K562 (cell line): ENCODE measurements at regions not wholly inside any gene's neighbourhood (a gene's known extent, or its start where the extent isn't known, plus 50 kb on each side); places are given as distances from the start of the nearest gene placed in this dataset.

Source experiments
- CEBPB ChIP-seq: fragments of 450-650 bp; IDR thresholded peaks from 2 replicates; pipeline ENCODE4 v1.6.1; 2016; ENCODE audit warnings: missing genetic modification characterization, missing compliant biosample characterization
- EZH2 ChIP-seq: IDR thresholded peaks from 2 replicates; pipeline ENCODE4 v1.6.1; 2012; ENCODE audit warnings: low read depth, mild to moderate bottlenecking, inconsistent platforms, low read length, borderline replicate concordance
- HCFC1 ChIP-seq: IDR thresholded peaks from 2 replicates; pipeline ENCODE4 v1.6.1; 2012; ENCODE audit warnings: low read depth, low read length, improper control_type of control experiment
- HDAC6 ChIP-seq: IDR thresholded peaks from 2 replicates; pipeline ENCODE4 v1.6.1; 2012; ENCODE audit warnings: low read depth, mild to moderate bottlenecking, control low read depth, inconsistent platforms, low read length, moderate library complexity
- JUNB ChIP-seq: fragments of 450-650 bp; formaldehyde crosslinking; conservative IDR thresholded peaks from 2 replicates; pipeline ENCODE4 v1.4.0; 2020; ENCODE audit warnings: mild to moderate bottlenecking
- MAFK ChIP-seq: IDR thresholded peaks from 2 replicates; pipeline ENCODE4 v1.6.1; 2011; ENCODE audit warnings: low read length, improper control_type of control experiment
- MYNN ChIP-seq, 2 experiments: sonication (generic); formaldehyde crosslinking in 1 of 2; IDR thresholded peaks; 2 replicates each; pipeline versions ENCODE4 v1.5.0 to v1.6.1; 2016 to 2020; ENCODE audit warnings: antibody characterized with exemption in 1 of 2, missing genetic modification reagents in 1 of 2
- PHF8 ChIP-seq: fragments of 200-600 bp; sonication (generic); IDR thresholded peaks from 2 replicates; pipeline ENCODE4 v1.6.1; 2012; ENCODE audit warnings: mixed run types, mild to moderate bottlenecking, inconsistent platforms, low read length, moderate library complexity, borderline replicate concordance
- TAF1 ChIP-seq: IDR thresholded peaks from 2 replicates; pipeline ENCODE4 v1.6.1; 2011; ENCODE audit warnings: mild to moderate bottlenecking, low read length, moderate library complexity; ENCODE audit not compliant: insufficient read depth, control insufficient read depth, severe bottlenecking; ENCODE audit errors: extremely low read depth
- ZNF431 ChIP-seq: sonication (generic); formaldehyde crosslinking; IDR thresholded peaks from 2 replicates; pipeline ENCODE4 v1.8.0; 2022; ENCODE audit warnings: mild to moderate bottlenecking, missing genetic modification reagents
- TF ChIP-seq, protein P1 (sequence below), 3 experiments: IDR thresholded peaks in 2 of 3; conservative IDR thresholded peaks in 1 of 3; 2 replicates each; pipeline ENCODE4 v1.5.1; 2011 to 2012; ENCODE audit warnings: low read length in 3 of 3, mild to moderate bottlenecking in 3 of 3, control low read depth in 2 of 3, improper control_type of control experiment in 1 of 3, inconsistent platforms in 1 of 3, low read depth in 1 of 3, mixed read lengths in 1 of 3, moderate library complexity in 1 of 3; ENCODE audit not compliant: insufficient read depth in 2 of 3
- TF ChIP-seq, protein P2 (sequence below): sonication (generic); formaldehyde crosslinking; IDR thresholded peaks from 2 replicates; pipeline ENCODE4 v1.8.1; 2023; ENCODE audit warnings: mild to moderate bottlenecking, missing genetic modification reagents, moderate library complexity
- TF ChIP-seq, protein P3 (sequence below): sonication (generic); formaldehyde crosslinking; IDR thresholded peaks from 2 replicates; pipeline ENCODE4 v1.8.0; 2022; ENCODE audit warnings: mild to moderate bottlenecking, missing genetic modification reagents, borderline replicate concordance
- TF ChIP-seq, protein P4 (sequence below): fragments of 250-450 bp; sonication (Bioruptor Pico); IDR thresholded peaks from 2 replicates; pipeline ENCODE4 v1.5.0; 2021; ENCODE audit warnings: mild to moderate bottlenecking, moderate library complexity

DNA sequence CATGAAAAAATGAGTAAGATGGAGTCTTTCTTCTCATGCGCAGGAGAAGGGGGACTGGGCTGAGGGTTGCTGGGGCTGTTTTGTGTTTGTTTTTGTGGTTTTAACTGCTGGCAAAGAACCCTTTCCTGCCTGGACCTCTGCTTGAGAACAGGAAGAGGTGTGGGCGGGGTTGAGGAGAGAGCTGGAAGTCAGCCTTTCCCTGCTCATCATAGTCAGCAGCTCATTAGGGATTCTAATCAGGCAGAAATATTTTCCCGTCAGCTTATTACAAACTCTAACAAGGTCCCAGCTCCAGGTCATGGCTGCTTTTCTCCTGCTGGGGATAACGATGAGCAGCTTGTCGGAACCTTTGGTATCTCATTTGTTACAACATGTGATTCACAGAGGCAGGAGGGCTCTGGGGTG is 185.0 kb upstream of the NRXN3 start:
- TF ChIP-seq, protein P1, sequence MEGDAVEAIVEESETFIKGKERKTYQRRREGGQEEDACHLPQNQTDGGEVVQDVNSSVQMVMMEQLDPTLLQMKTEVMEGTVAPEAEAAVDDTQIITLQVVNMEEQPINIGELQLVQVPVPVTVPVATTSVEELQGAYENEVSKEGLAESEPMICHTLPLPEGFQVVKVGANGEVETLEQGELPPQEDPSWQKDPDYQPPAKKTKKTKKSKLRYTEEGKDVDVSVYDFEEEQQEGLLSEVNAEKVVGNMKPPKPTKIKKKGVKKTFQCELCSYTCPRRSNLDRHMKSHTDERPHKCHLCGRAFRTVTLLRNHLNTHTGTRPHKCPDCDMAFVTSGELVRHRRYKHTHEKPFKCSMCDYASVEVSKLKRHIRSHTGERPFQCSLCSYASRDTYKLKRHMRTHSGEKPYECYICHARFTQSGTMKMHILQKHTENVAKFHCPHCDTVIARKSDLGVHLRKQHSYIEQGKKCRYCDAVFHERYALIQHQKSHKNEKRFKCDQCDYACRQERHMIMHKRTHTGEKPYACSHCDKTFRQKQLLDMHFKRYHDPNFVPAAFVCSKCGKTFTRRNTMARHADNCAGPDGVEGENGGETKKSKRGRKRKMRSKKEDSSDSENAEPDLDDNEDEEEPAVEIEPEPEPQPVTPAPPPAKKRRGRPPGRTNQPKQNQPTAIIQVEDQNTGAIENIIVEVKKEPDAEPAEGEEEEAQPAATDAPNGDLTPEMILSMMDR (IDR thresholded peaks at IDR 0.05 in 2 of 3, conservative IDR thresholded peaks at IDR 0.05 in 1 of 3; ENCODE audit: insufficient read depth in 2 of 3, low read depth in 1 of 3, low read length in 3 of 3), result no peak
- no peak for TF ChIP-seq EZH2
- TF ChIP-seq MAFK, result no peak
- TF ChIP-seq, protein P2, sequence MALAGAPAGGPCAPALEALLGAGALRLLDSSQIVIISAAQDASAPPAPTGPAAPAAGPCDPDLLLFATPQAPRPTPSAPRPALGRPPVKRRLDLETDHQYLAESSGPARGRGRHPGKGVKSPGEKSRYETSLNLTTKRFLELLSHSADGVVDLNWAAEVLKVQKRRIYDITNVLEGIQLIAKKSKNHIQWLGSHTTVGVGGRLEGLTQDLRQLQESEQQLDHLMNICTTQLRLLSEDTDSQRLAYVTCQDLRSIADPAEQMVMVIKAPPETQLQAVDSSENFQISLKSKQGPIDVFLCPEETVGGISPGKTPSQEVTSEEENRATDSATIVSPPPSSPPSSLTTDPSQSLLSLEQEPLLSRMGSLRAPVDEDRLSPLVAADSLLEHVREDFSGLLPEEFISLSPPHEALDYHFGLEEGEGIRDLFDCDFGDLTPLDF (CRISPR knock-in tag), result no peak
- no peak for TF ChIP-seq CEBPB
- TF ChIP-seq TAF1, result no peak
- no peak for TF ChIP-seq HCFC1
- TF ChIP-seq JUNB (CRISPR knock-in tag), result no peak
- TF ChIP-seq, protein P3, sequence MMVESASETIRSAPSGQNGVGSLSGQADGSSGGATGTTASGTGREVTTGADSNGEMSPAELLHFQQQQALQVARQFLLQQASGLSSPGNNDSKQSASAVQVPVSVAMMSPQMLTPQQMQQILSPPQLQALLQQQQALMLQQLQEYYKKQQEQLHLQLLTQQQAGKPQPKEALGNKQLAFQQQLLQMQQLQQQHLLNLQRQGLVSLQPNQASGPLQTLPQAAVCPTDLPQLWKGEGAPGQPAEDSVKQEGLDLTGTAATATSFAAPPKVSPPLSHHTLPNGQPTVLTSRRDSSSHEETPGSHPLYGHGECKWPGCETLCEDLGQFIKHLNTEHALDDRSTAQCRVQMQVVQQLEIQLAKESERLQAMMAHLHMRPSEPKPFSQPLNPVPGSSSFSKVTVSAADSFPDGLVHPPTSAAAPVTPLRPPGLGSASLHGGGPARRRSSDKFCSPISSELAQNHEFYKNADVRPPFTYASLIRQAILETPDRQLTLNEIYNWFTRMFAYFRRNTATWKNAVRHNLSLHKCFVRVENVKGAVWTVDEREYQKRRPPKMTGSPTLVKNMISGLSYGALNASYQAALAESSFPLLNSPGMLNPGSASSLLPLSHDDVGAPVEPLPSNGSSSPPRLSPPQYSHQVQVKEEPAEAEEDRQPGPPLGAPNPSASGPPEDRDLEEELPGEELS, result no peak
- TF ChIP-seq MYNN (IDR thresholded peaks at IDR 0.05), result no peak
- TF ChIP-seq MYNN (CRISPR knock-in tag; IDR thresholded peaks at IDR 0.05), result no peak
- no peak for TF ChIP-seq HDAC6
- no peak for TF ChIP-seq PHF8
- TF ChIP-seq, protein P4, sequence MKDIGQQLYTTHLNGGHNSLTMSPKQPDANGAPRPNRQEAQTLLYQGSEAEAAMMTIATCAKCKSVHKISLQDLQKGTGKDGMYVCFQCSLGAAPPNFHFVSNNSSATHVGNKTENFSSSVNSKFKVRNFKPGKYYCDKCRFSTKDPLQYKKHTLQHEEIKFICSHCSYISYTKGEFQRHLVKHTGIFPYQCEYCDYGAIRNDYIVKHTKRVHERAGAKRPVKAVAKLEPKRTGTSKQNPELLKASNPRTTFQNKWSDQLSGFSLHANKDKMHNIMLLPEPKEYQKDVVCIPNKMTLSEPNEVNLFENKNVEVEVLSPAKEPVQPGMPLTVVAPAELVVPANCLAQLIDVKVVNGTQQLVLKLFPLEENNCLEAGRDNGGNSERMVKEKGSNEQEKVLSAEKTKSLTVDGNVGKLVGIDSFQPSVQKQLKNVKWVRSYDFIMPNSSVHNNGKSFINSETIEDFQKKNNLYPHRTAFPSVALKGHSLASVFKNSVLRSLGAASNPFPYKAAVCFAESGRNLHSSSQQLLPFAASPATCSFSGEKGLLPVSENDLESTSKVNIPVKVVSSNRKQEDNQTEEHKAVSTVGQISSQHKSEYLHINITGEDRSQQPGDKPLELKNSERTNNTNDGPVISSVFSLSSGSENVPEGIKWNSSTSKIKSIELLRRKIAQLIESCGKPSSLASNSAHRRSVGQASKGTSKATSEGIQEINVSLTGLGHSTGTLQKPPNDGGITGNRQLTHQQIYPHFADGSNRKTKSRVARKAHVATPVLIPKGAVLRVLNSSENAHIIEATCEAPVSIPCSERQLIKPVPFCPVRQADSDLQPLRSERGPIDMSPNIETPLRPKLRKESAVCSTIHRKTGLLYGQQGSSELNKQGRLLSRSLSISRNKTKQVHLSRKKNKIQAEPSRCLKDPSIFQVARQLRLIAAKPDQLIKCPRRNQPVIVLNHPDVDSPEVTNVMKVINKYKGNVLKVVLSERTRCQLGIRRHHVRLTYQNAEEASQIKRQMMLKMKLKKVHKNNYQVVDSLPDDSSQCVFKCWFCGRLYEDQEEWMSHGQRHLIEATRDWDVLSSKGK (CRISPR knock-in tag), result no peak
- TF ChIP-seq ZNF431 (CRISPR knock-in tag), result no peak
